Heart right ventricle (tissue), 16 donors: ENCODE measurements at regions not wholly inside any gene's neighbourhood (a gene's known extent, or its start where the extent isn't known, plus 50 kb on each side); places are given as distances from the start of the nearest gene placed in this dataset.

Source experiments
- ATAC-seq, 8 donors: fragments of 200-7000 bp; cut with Tn5 transposase; one replicate each; pipeline ENCODE4 v1.9.1; 2020; ENCODE audit warnings: mild to moderate bottlenecking in 8 of 8, moderate library complexity in 8 of 8, moderate number of reproducible peaks in 1 of 8
- DNase-seq, 2 donors: peaks; one replicate each; pipeline ENCODE4 v3.0.0-alpha.2; 2020
- H3K27ac ChIP-seq, 10 donors: fragments of 200-600 bp; sonication (generic) in 2 of 10; one replicate each; pipeline versions ENCODE4 v1.5.0 to v1.8.0; 2020 to 2022; ENCODE audit warnings: mild to moderate bottlenecking in 3 of 10
- H3K27me3 ChIP-seq, 7 donors: fragments of 200-600 bp; one replicate each; pipeline ENCODE4 v1.8.0; 2021 to 2022; ENCODE audit warnings: mild to moderate bottlenecking in 2 of 7
- H3K36me3 ChIP-seq, 9 donors: fragments of 200-600 bp; sonication (generic) in 1 of 9; one replicate each; pipeline versions ENCODE4 v1.5.0 to v1.8.0; 2020 to 2022; ENCODE audit warnings: mild to moderate bottlenecking in 2 of 9
- H3K4me1 ChIP-seq, 9 donors: fragments of 200-600 bp; sonication (generic) in 1 of 9; one replicate each; pipeline versions ENCODE4 v1.5.0 to v1.8.0; 2020 to 2022; ENCODE audit warnings: mild to moderate bottlenecking in 4 of 9
- H3K4me3 ChIP-seq, 10 donors: fragments of 200-600 bp; sonication (generic) in 2 of 10; one replicate each; pipeline versions ENCODE4 v1.5.0 to v1.8.0; 2020 to 2022; ENCODE audit warnings: mild to moderate bottlenecking in 7 of 10, moderate library complexity in 2 of 10
- H3K9me3 ChIP-seq, 11 donors: fragments of 200-600 bp in 10 of 11; sonication (generic) in 2 of 11; one replicate each; pipeline versions ENCODE4 v1.5.0 to v1.8.0; 2013 to 2022; ENCODE audit warnings: mild to moderate bottlenecking in 2 of 11, control low read depth in 1 of 11, moderate library complexity in 1 of 11
- CTCF ChIP-seq, 9 donors: fragments of 200-600 bp; sonication (generic) in 2 of 9; IDR thresholded peaks; one replicate each; pipeline versions ENCODE4 v1.5.0 to v1.8.0; 2021 to 2022; ENCODE audit warnings: antibody characterized with exemption in 9 of 9, mild to moderate bottlenecking in 5 of 9, moderate library complexity in 1 of 9
- WGBS, 2 donors: extraction: QIAGEN DNeasy Blood & Tissue Kit; methylation state at CpG; one replicate each; pipeline ENCODE4 v1.1.7; 2013; ENCODE audit warnings: inconsistent platforms in 1 of 2; 5-methylcytosine and 5-hydroxymethylcytosine counted together
- intact Hi-C, 10 donors: fragments of 100-400 bp; cut with DNase I; formaldehyde crosslinking; loops; one replicate each; pipeline versions ENCODE4 v1.11.1 to v1.14.2; 2022
- donor health status: Arrhythmogenic right ventricular cardiomyopathy.
- donor health status: ischemic (EF 13 %, LVEDD 7.1; RV severe dilation, severe dysfunction).
- donor health status: healthy with polysubstance abuse.
- donor health status: DM: no; HTN: yes; CAD: no.
- donor health status: DM: no; HTN: no; CAD: no.
- donor health status: ischemic (EF 25% LVEDD 6.9; RV normal size, moderate dysfunction).
- donor health status: ischemic (EF 25% LVEDD 5.7; RV mildly dilated, moderate dysfunction).
- donor health status: healthy.
- donor health status: DM: yes; HTN: yes; CAD: no.
- donor health status: Ischemic cardiomyopathy.
- donor health status: ischemic (EF 35%, LVEDD 5.7; RV mildly dilated, moderate dysfunction).
- donor health status: nonischemic (EF 11% LVEDD 7.7; RV severe dilation, severe dysfunction).
- donor health status: DM: yes; HTN: yes; CAD: no.
- donor health status: PGD.
- donor health status: ischemic (EF 29% LVEDD 5.4; RV normal size, mild dysfunction).
- donor health status: nonischemic (EF 23%, LVEDD 6.1; RV moderate dilation, normal function).

DNA sequence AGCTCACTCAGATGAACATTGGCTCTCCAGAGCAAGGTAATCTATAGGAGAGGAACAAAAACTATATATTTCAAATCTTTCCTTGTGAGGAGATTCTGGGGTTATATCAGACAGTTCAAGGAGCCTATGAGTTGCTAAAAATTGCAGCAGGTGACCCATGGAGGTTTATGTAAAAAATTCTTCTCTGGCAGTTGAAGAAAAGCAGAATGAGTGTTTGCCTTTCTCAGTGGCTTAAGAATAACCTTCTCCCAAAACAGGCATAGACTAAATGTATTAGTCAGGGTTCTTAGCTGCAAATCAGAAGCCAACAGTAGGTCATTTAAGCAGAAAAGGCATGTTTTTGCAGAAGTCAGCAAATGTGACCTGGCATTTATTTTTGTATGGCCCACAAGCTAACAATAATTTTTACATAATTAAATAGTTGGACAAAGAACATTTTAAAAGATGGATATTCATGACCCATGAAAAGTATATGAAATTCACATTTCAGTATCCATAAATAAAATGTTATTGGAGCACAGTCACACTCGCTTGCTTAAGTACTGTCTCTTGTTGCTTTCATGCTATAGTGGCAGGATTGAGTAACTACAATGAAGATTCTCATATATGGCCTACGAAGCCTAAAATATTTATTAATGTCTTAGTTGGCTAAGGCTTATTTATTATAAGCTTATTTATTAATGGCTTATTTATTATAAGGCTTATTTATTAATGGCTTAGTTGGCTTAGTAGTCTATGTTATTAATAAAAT, 93.4 kb upstream of the TLK1 start:
- ATAC-seq (no peak), DNase-seq (no peak)
- H3K36me3 ChIP-seq, result no peaks in the 10 kb centered on the region
- peaks cover 0 to 4% (median 0%) of the 10 kb centered on the region in 7 donors for H3K27me3 ChIP-seq
- no peak overlapping the region for H3K4me3 ChIP-seq
- intact Hi-C loops, result no loop called here
- WGBS, 2 donors, result 91 to 97% methylated on average over 2 of the region's 2 CpGs
- TF ChIP-seq CTCF (IDR thresholded peaks at IDR 0.05), result peak in 1 of 9 donors; percentile 5
- no peak overlapping the region for H3K27ac ChIP-seq
- peaks cover 0 to 2% (median 0%) of the 10 kb centered on the region in 9 donors for H3K4me1 ChIP-seq
- peaks cover 0 to 15% (median 3%) of the 10 kb centered on the region in 11 donors for H3K9me3 ChIP-seq

DNA sequence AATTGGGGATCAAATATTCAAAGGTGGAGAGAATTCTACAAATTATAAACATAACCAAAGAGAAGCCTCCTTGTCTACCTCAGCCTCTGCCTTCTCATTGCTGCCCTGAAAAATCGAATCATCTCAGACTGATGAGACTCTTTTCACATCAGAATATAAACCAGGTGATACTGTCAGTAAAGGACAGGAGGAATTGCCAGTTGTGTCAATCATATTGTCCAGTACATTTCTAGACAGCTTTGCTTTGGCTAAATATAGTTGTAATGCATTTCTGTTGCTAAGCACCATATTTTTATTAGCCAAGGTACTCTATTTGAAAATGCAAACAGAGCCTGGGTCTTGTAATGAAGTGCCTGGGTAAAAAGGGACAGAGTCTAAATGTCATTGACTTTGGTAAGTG, 92.6 kb upstream of the TLK1 start:
- 77 to 82% methylated on average over 1 of the region's 1 CpG for WGBS, 2 donors
- no peak overlapping the region for H3K4me3 ChIP-seq
- no peaks in the 10 kb centered on the region for H3K36me3 ChIP-seq
- no peak overlapping the region for H3K27ac ChIP-seq
- ATAC-seq, result peak in 1 of 8 donors; percentile 18
- H3K9me3 ChIP-seq, result peaks cover 0 to 15% (median 3%) of the 10 kb centered on the region in 11 donors
- intact Hi-C loops, result no loop called here
- H3K4me1 ChIP-seq, result peaks cover 0 to 8% (median 0%) of the 10 kb centered on the region in 9 donors
- TF ChIP-seq CTCF (IDR thresholded peaks at IDR 0.05), result no peak
- DNase-seq, result no peak
- peaks cover 0 to 4% (median 0%) of the 10 kb centered on the region in 7 donors for H3K27me3 ChIP-seq

- TF ChIP-seq CTCF (IDR thresholded peaks at IDR 0.05), result no peak
- intact Hi-C loops, result no loop called here
- 81 to 84% methylated on average over 1 of the region's 1 CpG for WGBS, 2 donors
- H3K27me3 ChIP-seq, result peaks cover 0 to 4% (median 0%) of the 10 kb centered on the region in 7 donors
- H3K36me3 ChIP-seq, result no peaks in the 10 kb centered on the region
- H3K4me1 ChIP-seq, result peaks cover 0 to 30% (median 0%) of the 10 kb centered on the region in 9 donors
- DNase-seq (no peak), ATAC-seq (no peak)
- peaks cover 0 to 25% (median 11%) of the 10 kb centered on the region in 11 donors for H3K9me3 ChIP-seq
- H3K27ac ChIP-seq, result no peak overlapping the region
- no peak overlapping the region for H3K4me3 ChIP-seq
These were observed 89.0 kb upstream of the TLK1 start for GRCh38 chr2:171249689-171250088.

GRCh38 chr2:171247741-171248662, 87.3 kb upstream of the TLK1 start:
- ATAC-seq (no peak), DNase-seq (no peak)
- intact Hi-C loops, result no loop called here
- H3K27ac ChIP-seq, result no peak overlapping the region
- no peak overlapping the region for H3K4me3 ChIP-seq
- 81% methylated on average over 8 of the region's 8 CpGs for WGBS, 2 donors
- H3K9me3 ChIP-seq, result peaks cover 0 to 24% (median 8%) of the 10 kb centered on the region in 11 donors
- H3K27me3 ChIP-seq, result peaks cover 0 to 4% (median 0%) of the 10 kb centered on the region in 7 donors
- H3K36me3 ChIP-seq, result no peaks in the 10 kb centered on the region
- H3K4me1 ChIP-seq, result peaks cover 0 to 35% (median 0%) of the 10 kb centered on the region in 9 donors
- no peak for TF ChIP-seq CTCF (IDR thresholded peaks at IDR 0.05)
